Jurkat, Clone E6-1 (cell line): ENCODE measurements at regions not wholly inside any gene's neighbourhood (a gene's known extent, or its start where the extent isn't known, plus 50 kb on each side); places are given as distances from the start of the nearest gene placed in this dataset.
"Not testable (repeated sequence)": the region's sequence is repeated elsewhere in the genome, so short reads cannot be mapped to it uniquely, and the experiment has no call there.

Experiments
- DNase-seq: peaks from one replicate; pipeline ENCODE4 v3.0.0-alpha.2; 2011; ENCODE audit warnings: low read depth, low spot score
- H3K4me3 ChIP-seq: 2 replicates; pipeline ENCODE4 v1.5.1; 2011; ENCODE audit warnings: mild to moderate bottlenecking, low read length, control low read depth, moderate library complexity

DNA sequence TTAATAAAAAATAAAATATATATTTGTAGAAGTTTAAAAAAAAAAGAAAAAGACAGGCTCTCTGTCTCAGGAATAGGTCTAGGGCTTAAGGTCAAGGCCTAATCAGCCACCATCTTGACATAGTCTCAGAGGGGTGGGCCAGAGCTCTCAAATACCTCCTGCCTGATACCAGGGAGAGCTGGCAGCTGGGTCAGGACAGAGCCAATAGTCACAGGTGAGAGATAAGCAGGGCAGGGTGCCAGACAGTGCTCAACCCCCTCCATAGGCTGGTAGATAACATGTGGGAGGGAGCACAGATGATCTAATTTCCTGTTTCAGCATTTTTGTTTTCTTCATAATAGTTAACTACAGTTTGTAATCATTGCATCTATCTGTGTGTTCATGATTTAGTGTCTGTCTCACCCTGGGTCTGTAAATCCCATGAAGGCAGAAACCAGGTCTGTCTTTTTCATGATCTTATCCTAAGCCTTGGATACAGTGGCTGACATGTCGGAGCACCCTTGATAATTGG, 152.0 kb upstream of the GRIK3 start:
- DNase-seq: no peak
- H3K4me3 ChIP-seq: no peak overlapping the region

DNA sequence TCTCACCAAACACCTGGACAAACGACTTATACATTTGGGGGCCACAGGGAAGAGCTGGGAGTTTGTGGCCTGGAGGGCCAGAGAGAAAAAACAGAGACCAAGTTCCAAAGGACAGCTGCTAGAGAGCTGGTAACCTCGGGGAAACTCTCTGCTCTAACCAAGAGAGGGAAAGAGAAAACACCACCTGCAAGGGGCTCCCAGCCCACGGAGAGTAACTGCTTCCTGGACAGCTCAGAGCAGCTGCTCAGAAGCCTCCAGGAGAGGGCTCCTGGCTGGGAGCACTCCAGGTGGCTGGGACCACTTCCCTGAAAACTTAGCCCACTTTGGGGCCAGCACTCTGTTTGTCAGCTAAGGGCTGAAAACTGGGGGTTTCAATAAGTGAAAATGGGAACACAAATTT, 154.8 kb upstream of the GRIK3 start:
- no peak overlapping the region for H3K4me3 ChIP-seq
- no peak for DNase-seq

DNA sequence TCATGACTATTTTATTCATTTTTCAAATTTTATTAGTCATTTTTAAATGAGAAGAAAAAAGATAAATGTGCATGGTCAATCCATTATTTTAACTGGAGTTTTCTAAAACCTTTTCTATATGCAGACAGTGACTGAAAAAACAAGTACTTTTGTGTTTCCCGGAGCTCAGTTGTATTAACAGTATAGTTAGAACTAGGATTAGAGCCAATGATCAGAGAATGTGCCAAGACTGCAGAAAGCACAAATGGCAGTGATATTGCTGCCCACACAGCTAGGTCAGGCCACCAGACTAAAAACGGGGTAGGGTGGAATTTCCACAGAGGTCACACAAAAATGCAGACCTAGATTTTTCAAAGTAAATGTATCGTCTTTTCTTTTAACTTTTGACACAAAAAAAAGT, 163.1 kb upstream of the GRIK3 start:
- no peak overlapping the region for H3K4me3 ChIP-seq
- no peak for DNase-seq

DNA sequence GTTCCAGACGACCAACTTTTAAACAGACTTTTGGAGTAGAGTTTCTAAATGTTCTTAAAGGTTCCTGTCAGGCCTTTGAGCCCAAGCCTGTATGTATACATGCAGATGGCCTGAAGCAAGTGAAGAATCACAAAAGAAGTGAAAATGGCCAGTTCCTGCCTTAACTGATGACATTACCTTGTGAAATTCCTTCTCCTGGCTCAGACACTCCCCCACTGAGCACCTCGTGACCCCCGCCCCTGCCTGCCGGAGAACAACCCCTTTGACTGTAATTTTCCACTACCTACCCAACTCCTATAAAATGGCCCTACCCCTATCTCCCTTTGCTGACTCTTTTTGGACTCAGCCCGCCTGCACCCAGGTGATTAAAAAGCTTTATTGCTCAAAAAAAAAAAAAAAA, 180.0 kb upstream of the GRIK3 start:
- not testable (repeated sequence) for H3K4me3 ChIP-seq

DNA sequence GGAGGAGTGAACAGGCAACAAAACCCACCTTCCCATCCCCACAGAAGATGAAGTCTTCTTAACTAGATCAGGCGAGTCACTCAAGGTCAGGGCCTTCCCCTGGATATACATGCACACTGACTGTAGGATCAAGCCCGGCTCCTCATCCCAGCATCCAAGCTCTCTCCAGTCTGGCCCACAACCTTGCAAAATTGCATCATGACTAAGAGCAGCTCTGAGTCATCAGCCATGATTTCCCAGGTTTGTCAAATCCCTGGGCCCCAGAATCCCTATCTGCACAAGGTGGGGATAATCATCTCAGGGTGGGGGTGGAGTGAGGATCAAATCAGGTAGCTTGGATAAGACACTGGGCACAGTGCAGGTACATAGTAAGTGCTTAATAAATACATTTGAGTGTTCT, 199.3 kb upstream of the GRIK3 start:
- H3K4me3 ChIP-seq: no peak overlapping the region
- no peak for DNase-seq

More for the DNA sequence above, 180.0 kb upstream of the GRIK3 start:
- DNase-seq: not testable (repeated sequence)

DNA sequence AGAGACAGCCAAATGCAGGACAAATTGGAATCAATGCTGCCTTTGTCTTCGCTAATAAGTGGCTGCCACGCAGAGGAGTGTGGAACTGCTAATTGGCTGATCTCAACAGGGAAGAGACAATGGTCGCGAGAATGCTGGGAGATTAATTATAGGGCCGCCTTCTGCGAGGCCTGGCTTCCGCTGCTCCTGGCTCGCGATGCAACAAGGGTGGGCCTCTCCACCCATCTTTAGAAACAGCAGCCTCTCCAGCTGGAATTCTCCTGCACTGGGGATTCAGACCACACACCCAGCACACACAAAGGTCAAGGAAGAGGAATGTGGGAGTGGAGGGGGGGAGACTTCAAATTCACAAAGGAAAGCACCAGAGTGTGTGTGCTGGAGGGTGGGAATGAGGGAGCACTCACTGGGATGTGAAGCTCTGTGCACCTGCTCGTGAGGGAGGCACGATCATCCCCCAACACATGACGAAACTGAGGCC, 200.7 kb upstream of the GRIK3 start:
- DNase-seq: no peak
- H3K4me3 ChIP-seq: no peak overlapping the region

DNA sequence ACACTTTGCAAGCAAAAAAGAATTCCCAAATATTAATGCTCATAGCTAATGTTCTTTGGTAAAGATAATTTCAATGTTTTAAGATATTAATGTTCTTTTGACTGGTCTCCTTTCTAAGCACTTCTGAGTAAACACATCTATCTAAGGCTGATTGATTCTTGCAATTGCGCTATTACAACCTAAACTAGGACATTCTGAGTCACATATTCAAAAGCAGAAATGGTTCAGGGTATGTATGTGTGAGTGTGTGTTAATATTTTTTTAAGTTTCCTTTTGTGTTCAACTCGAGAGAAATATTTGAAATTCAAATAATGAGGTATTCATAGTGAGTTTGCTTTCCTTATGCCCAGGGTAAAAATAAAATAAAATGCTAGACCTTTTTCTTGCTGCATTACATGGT, 203.6 kb upstream of the GRIK3 start:
- no peak overlapping the region for H3K4me3 ChIP-seq
- no peak for DNase-seq

DNA sequence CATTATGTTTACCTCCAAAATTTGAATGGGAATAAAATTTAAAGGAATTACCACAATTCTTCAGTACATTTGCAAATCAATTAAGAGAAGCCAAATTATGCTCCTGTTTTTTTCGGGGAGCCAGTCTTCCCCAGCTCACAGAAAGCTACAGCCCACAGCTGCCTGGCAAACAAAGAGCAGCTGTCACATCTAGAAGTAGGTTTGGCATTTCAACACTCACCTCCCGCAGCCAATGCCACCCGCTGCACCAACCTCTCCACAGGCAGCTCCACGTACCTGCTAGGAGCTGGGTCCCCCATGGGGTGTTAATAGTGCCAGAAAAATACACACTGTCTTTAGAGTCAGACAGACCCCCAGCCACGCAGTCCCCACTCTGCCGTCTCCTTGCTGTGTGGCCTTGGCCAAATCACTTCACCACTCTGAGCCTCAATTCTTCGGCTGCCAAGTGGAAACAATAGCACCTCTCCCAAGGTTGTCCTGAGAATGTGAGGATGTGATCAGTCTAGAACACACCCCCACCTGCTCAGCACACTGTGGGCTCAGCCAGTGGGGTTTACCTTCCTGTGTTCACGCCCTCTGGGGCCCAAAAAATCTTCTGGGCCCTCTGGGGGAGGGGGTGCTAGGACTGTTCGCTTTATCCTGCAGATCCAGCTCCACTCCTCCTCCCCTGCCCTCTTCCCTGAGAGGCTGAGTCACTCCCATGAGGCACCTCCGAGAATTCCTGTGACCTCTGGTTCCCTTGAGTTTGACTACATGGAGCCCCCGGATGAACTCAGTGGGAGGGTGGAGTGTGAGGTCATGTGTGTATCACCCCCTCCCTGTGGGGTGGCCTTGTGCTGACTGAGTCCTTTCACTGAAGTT, 204.3 kb upstream of the GRIK3 start:
- H3K4me3 ChIP-seq: no peak overlapping the region
- no peak for DNase-seq

DNA sequence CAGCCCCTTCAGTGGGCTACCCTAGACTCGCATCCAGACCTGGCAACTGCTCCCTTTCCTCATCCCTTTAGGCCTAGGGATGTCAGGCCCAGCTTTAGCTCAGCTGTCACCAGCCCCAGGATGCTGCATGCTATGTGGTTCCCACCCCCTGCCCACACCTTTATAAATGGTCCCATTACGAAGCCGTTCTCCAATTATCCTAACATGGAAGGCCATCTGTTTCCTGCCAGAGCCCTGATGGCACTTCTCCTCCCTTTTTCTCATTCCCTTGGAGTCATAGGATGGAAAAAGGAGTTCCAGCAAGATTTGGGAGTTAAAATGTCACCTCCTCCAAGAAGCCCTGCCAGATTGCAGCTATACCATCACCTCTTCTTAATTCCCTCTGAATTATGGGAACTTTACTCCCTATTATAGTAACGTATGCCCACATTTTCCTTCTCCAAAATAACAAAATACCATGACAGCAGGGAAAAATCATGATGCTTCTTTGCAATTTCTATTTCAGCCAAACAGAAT, 205.0 kb upstream of the GRIK3 start:
- no peak for DNase-seq
- no peak overlapping the region for H3K4me3 ChIP-seq

DNA sequence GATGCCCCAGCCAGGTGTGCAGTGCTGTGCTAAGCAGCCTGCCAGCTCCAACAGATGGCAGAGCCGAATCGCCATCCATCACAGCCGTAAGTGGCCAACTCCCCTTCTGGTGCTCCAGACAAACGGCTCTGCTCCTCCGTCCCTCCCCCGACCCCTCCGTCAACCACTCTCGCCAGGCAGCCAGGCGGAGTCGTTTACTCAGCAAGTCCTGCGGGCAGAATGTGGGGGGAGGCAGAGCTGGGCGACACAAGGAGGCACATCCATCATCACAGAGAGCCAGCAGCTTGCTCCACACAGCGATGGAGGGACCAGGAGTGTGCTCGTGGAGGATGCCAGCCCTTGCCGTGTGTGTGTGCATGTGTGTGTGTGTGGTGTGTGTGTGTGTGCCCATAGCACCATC, 206.6 kb upstream of the GRIK3 start:
- no peak overlapping the region for H3K4me3 ChIP-seq
- no peak for DNase-seq

DNA sequence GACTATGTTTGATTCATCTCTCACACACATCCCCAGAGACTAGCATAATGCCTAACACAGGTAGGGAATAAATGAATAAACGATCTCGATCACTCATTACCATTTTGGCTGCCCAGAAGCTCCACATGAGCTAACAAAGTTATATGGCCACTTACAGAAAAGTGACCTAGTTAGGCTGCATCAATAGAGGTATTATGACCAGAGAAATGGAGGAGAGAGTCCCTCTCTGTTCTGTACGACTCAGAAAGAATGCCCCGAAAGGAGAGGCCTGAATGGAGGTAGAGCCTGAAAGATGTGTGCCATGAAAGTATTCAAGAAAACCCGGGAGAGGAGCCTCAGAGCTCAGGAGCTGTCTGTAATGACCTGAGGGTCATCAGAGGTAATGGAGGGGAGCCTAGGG, 208.2 kb upstream of the GRIK3 start:
- no peak for DNase-seq
- no peak overlapping the region for H3K4me3 ChIP-seq

DNA sequence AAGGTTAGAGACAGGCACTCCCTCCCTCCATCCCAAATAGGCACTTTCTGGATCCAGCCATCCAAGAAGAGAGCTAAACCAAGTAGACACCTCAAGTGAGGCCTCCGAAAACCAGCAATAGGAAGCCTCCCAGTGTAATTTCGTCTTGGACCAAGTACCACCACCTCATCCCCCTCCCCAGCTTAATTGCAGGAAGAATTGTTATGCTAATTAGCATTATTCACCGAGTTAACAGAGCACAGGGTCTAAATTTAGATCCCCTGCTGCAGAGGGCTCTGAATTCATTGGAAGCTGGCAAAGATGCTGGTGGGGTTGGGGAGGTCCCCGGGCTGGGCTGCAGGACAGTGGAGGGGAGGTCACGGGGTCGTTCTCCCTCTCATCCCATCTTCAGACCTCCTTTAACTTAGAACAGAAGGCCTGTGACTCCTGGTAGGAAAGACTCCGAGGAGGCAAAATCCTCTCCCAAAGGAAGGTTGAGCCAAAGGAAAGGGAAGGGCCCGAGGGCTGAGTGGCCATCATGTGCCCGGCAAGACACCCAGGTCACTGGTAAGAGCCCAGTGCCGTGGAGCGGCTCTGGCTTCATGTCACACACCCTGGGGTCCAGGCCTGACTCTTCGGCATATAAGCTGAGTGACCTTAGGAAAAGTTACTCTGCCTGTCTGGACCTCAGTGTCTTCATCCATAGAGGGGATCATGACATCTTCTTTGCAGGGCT, 209.2 kb upstream of the GRIK3 start:
- DNase-seq: no peak
- H3K4me3 ChIP-seq: no peak overlapping the region

DNA sequence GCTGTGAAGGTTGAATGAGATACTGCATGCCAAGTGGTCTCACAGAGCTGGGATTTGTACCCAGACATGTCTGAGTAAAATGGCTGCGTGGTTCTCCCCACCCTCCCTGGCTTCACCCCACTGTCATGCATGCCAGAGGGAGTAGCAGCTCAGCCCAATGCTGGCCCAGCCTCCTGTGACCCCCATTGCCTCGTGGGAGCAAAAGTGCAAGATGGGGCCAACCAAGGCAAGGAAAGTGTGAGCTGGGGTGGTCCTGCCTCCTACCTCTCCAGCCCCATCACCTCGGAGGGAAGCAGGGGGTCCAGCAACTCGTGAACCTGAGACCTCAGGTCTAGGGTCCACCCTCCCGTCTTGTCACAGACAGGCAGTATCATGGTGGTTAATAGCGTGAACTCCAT, 209.8 kb upstream of the GRIK3 start:
- no peak for DNase-seq
- no peak overlapping the region for H3K4me3 ChIP-seq

DNA sequence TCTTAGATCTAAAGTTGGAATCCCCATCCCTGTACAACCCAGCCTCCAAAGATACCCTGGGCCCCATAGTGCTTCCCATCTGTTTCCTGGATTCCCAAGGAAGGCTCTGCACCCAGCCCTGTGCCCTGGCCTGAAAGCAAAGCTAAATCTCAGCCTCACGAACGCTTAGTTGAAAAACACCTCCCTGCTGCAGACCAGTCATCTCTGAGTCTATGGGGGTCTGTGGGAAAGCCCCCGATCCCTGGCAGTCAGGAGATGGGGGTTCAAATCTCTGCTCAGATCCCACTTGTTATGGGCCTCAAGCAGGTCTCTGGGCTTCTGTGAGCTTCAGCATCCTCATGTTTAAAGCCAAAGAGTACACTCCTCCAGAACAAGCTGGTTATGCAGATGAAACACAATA, 210.5 kb upstream of the GRIK3 start:
- no peak for DNase-seq
- no peak overlapping the region for H3K4me3 ChIP-seq

DNA sequence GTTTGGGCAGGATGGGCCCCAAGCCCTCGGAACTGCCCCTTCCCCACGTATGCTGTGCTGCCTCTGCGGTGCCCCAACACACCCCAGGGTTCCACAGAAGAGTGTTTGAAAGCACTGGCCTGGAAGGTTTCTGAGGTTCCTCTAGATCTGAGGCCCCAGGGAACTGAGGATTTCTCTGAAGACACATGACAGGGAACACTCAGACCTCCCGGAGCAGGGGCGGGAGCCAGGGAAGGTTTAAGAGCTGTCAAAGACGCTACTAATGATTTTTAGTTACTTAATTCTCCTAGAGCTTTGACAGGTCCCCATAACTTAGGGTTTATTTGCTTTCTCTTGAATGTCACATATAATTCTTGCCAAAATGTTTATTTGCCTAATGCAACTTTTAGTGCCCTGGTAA, 212.3 kb upstream of the GRIK3 start:
- no peak for DNase-seq
- H3K4me3 ChIP-seq: no peak overlapping the region

DNA sequence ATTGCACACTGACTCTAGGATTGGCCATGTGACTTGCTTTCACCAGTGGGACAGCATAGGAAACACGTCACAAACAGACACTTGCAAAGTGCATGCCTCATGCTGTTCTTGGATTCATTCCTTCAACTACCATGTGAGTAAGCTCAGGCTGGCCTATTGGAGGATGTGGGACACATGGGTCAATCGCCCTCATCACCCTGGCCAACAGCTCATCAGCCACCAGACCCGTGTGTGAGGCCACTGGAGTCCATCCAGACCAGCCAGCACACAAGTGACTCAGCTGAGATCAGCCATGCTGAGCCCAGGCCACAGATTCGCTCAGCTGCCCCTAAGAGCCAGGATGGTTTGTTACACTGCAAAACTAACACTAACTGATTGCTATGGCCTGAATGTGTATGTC, 216.1 kb upstream of the GRIK3 start:
- no peak overlapping the region for H3K4me3 ChIP-seq
- DNase-seq: no peak

DNA sequence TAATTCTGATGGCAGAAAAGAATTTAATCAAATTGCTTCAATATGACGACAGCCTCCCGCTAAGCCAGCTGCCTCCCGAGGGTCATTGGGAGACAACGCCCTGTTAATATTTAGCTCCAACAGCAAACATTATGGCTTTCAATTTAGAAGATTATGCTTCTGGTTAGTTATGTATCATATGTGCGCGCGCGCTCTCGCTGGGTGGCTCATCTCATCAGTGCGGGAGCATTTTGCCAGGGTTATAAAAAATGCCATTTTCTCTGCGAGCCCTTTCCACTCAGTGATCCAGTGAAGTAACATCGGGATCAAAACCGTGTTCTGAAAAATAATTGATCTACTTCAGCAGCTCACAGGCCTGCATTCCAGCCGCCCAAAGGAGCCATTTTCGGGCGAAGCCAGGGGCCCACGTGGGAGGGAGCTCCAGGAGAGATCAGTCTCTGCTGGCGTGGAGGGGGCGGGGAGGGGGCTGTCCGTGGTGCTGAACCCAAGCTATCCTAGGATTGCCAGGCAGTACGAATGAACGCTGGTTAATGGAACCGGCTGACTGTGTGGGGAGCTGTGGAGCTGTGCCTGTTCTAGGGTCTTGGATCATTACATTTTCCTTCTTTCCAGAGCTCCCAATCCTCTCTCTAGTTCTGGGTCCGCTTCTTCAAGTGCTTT, 219.1 kb upstream of the ZC3H12A start:
- H3K4me3 ChIP-seq: no peak overlapping the region
- no peak for DNase-seq

DNA sequence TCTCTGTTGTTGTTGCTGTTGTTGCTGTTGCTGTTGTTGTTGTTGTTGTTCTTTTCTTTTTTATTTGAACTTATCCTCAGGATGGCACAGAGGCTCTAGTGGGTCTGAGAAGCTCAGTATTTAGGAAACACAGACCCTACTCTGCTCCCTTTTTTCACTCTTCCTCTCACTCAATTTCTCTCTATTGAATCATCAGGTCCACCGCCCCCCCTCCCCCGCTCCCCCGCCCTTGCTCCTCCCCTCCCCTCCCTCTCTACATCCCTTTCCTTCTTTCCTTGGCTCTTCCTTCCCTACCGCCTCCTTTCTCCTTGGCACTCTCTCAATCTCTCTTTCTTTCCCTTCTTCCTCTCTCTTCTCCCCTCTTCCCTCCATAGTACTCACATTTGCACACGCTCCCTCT, 218.5 kb upstream of the ZC3H12A start:
- DNase-seq: no peak
- no peak overlapping the region for H3K4me3 ChIP-seq

DNA sequence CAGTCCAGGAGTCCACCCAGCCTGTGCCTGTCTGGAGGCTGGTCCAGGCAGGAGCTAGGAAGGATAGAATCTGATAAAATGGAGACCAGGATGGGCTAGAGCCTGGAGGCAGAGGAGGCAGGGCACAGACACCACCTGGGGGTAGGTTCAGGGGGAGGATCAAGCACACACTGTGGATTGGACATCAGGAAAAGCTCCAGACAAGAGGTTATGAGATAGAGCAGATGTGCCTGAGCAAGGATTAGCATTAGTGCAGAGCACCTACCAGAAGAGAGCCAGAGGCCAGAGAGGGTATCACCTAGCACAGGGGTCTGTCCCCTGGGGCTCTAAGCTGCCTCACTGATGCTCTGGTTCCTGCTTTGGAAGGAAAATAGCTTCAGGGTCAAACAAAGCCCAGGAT, 216.7 kb upstream of the ZC3H12A start:
- no peak for DNase-seq
- H3K4me3 ChIP-seq: no peak overlapping the region

DNA sequence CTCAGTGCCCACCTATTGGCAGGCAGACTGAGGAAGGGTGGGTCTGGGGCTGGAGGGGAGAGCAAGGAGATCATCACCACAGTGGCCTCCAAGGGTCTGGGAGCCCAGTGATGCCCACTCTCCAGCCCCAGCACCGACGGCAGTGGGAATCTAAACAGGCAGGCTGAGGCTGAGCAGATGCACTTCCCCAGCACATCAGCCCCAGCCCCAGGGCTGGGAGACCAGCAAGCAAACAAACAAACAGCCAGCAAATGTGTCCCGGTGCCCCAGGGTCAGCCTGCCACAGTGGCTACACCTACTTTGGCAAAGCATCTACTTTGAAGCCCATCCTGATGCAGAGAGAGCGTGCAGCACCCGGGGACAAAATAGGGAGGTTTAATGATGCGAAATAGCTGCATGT, 216.3 kb upstream of the ZC3H12A start:
- no peak for DNase-seq
- no peak overlapping the region for H3K4me3 ChIP-seq
